GM19035 (cell line): ENCODE measurements at regions not wholly inside any gene's neighbourhood (a gene's known extent, or its start where the extent isn't known, plus 50 kb on each side); places are given as distances from the start of the nearest gene placed in this dataset.

Experiments
- ATAC-seq: cut with Tn5 transposase; IDR thresholded peaks from one replicate; pipeline ENCODE4 v1.9.1; 2021; ENCODE audit not compliant: unreplicated experiment

- no peak for ATAC-seq
These were observed 53.1 kb upstream of the ARRDC3 start for GRCh38 chr5:91436241-91436640.

DNA sequence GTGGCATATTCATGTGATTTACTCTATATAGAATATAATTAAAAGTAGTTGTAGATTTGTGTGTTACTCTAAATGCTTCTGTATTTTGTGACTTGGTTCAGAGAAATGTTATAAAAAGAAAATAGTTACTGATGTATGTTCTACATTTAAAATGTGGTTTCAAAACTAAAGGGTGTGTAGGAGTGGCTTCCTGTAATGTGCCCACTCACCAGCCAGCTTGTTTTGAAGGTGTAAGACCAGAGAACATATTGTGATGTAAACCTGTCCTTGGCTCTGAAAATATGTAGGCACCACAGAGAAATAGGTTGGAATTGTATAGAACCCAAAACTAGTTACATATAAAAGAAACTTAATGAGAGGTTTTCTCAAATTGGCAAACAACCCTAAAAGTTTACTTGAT, 51.2 kb upstream of the ARRDC3 start:
- ATAC-seq = no peak

DNA sequence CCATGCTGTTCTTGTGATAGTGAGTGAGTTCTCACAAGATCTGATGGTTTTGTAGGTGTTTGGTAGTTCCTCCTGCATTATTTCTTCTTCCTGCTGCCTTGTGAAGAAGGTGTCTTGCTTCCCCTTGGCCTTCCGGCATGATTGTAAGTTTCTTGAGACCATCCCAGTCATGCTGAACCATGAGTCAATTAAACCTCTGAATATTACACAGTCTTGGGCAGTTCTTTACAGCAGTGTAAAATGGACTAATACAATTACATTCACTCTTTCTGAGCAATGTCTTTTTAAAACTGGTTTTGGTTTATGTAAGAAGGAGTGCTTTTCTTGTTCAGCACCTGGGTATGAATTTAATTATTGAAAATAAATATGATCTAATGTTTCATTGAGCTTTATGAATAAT, 50.7 kb upstream of the ARRDC3 start:
- no peak for ATAC-seq
